IMR-90 (cell line): ENCODE measurements at regions not wholly inside any gene's neighbourhood (a gene's known extent, or its start where the extent isn't known, plus 50 kb on each side); places are given as distances from the start of the nearest gene placed in this dataset.

ENCODE experiments used
- ATAC-seq: fragments of 200-7000 bp; cut with Tn5 transposase; 2 replicates; pipeline ENCODE4 v1.9.1; 2020; ENCODE audit warnings: low read depth, mild to moderate bottlenecking, moderate library complexity
- BruUV-seq: library from RNA; stranded (reverse); fragments of 400-500 nt; replicated peaks from 2 replicates; lab custom pipeline; 2021; lab: Mats Ljungman, UMichigan
- CTCF ChIA-PET: fragments of 300-600 bp; formaldehyde crosslinking; extraction: SDS; loops from one replicate; lab custom pipeline; 2021; ENCODE audit warnings: antibody characterized with exemption; lab: Yijun Ruan, JAX
- POLR2A ChIA-PET: fragments of 300-600 bp; sonication (Branson Sonifier 250); formaldehyde crosslinking; loops from one replicate; lab custom pipeline; 2022; ENCODE audit warnings: antibody characterized with exemption; ENCODE audit not compliant: unreplicated experiment; lab: Charles Lee
- DNase-seq: peaks from one replicate; pipeline ENCODE4 v3.0.0; 2013
- H2AFZ ChIP-seq: replicated peaks from 2 replicates; pipeline ENCODE3; 2013; ENCODE audit warnings: low read length, mild to moderate bottlenecking; ENCODE audit not compliant: poor library complexity
- H2AK5ac ChIP-seq: 2 replicates; pipeline ENCODE4 v1.6.1; 2013; ENCODE audit warnings: low read depth, low read length, inconsistent platforms
- H2AK9ac ChIP-seq: replicated peaks from 2 replicates; pipeline ENCODE3; 2013; ENCODE audit warnings: mild to moderate bottlenecking, low read depth, low read length, moderate library complexity; ENCODE audit not compliant: poor library complexity
- H2BK120ac ChIP-seq: 2 replicates; pipeline ENCODE4 v1.6.1; 2013; ENCODE audit warnings: low read depth, low read length, inconsistent platforms
- H2BK15ac ChIP-seq: 3 replicates; pipeline ENCODE4 v1.6.1; 2013; ENCODE audit warnings: low read depth, low read length, inconsistent platforms
- H2BK20ac ChIP-seq: 2 replicates; pipeline ENCODE4 v1.6.1; 2013; ENCODE audit warnings: low read depth, mild to moderate bottlenecking, inconsistent platforms, low read length, moderate library complexity
- H2BK5ac ChIP-seq: 2 replicates; pipeline ENCODE4 v1.6.1; 2013; ENCODE audit warnings: mild to moderate bottlenecking, low read depth, low read length, inconsistent platforms; ENCODE audit not compliant: poor library complexity, severe bottlenecking
- H3K14ac ChIP-seq: replicated peaks from 2 replicates; pipeline ENCODE4 v1.6.1; 2013; ENCODE audit warnings: low read depth, low read length, inconsistent platforms
- H3K18ac ChIP-seq: 2 replicates; pipeline ENCODE4 v1.6.1; 2013; ENCODE audit warnings: low read depth, low read length, control low read depth
- H3K23ac ChIP-seq: 2 replicates; pipeline ENCODE4 v1.6.1; 2013; ENCODE audit warnings: low read depth, low read length, inconsistent platforms
- H3K27ac ChIP-seq: 2 replicates; pipeline ENCODE4 v1.5.1; 2013; ENCODE audit warnings: mild to moderate bottlenecking, control low read depth, low read length; ENCODE audit not compliant: insufficient read depth
- H3K27me3 ChIP-seq: 2 replicates; pipeline ENCODE4 v1.6.1; 2013; ENCODE audit warnings: low read length; ENCODE audit not compliant: control insufficient read depth, insufficient read depth
- H3K36me3 ChIP-seq: 2 replicates; pipeline ENCODE4 v1.6.1; 2013; ENCODE audit warnings: low read length, mixed read lengths; ENCODE audit not compliant: control insufficient read depth, insufficient read depth
- H3K4ac ChIP-seq: 2 replicates; pipeline ENCODE4 v1.6.1; 2013; ENCODE audit warnings: low read depth, low read length, inconsistent platforms
- H3K4me1 ChIP-seq: 2 replicates; pipeline ENCODE4 v1.6.1; 2013; ENCODE audit warnings: low read length, mixed read lengths; ENCODE audit not compliant: control insufficient read depth, insufficient read depth
- H3K4me2 ChIP-seq: 2 replicates; pipeline ENCODE4 v1.6.1; 2013; ENCODE audit warnings: low read depth, mild to moderate bottlenecking, control low read depth, low read length, moderate library complexity
- H3K4me3 ChIP-seq: 2 replicates; pipeline ENCODE4 v1.5.1; 2013; ENCODE audit warnings: low read depth, mild to moderate bottlenecking, control low read depth, low read length, moderate library complexity; ENCODE audit not compliant: insufficient read depth
- H3K56ac ChIP-seq: 2 replicates; pipeline ENCODE4 v1.6.1; 2013; ENCODE audit warnings: low read length, inconsistent platforms; ENCODE audit not compliant: insufficient read depth; ENCODE audit errors: extremely low read depth
- H3K79me1 ChIP-seq, 2 experiments: 2 replicates each; pipeline ENCODE4 v1.6.1; 2013; ENCODE audit warnings: low read length in 2 of 2, inconsistent platforms in 1 of 2, low read depth in 1 of 2
- H3K9ac ChIP-seq: 2 replicates; pipeline ENCODE4 v1.6.1; 2013; ENCODE audit warnings: low read depth, low read length, control low read depth
- H3K9me1 ChIP-seq: 2 replicates; pipeline ENCODE4 v1.6.1; 2013; ENCODE audit warnings: low read length, inconsistent platforms; ENCODE audit not compliant: insufficient read depth
- H3K9me3 ChIP-seq: 2 replicates; pipeline ENCODE4 v1.6.1; 2013; ENCODE audit warnings: low read length; ENCODE audit not compliant: control insufficient read depth, insufficient read depth
- H4K20me1 ChIP-seq: 2 replicates; pipeline ENCODE4 v1.6.1; 2013; ENCODE audit warnings: low read length, inconsistent platforms; ENCODE audit not compliant: insufficient read depth
- H4K5ac ChIP-seq: 2 replicates; pipeline ENCODE4 v1.6.1; 2013; ENCODE audit warnings: mild to moderate bottlenecking, low read depth, low read length, control low read depth
- H4K8ac ChIP-seq, 2 experiments: 2 replicates each; pipeline ENCODE4 v1.6.1; 2013; ENCODE audit warnings: low read depth in 2 of 2, low read length in 2 of 2, control low read depth in 1 of 2, inconsistent platforms in 1 of 2
- H4K91ac ChIP-seq: 2 replicates; pipeline ENCODE4 v1.6.1; 2013; ENCODE audit warnings: low read depth, low read length, inconsistent platforms; ENCODE audit not compliant: insufficient read depth
- CHD1 ChIP-seq: IDR thresholded peaks from 2 replicates; pipeline ENCODE4 v1.6.1; 2012; ENCODE audit warnings: low read depth, low read length, improper control_type of control experiment
- FOS ChIP-seq: fragments of 150-350 bp; IDR thresholded peaks from 2 replicates; pipeline ENCODE4 v1.6.1; 2016; ENCODE audit warnings: low read depth, low read length
- MAFK ChIP-seq: IDR thresholded peaks from 2 replicates; pipeline ENCODE4 v1.6.1; 2012; ENCODE audit warnings: low read depth, low read length, improper control_type of control experiment
- RCOR1 ChIP-seq: IDR thresholded peaks from 2 replicates; pipeline ENCODE4 v1.6.1; 2012; ENCODE audit warnings: mild to moderate bottlenecking, low read length, improper control_type of control experiment; ENCODE audit not compliant: insufficient replicate concordance
- WGBS, 2 experiments: methylation state at CpG; one replicate each; pipeline versions ENCODE4 v1.1.5 to v1.1.7; 2013; ENCODE audit warnings: missing lambda C conversion rate in 2 of 2; ENCODE audit not compliant: insufficient read length in 1 of 2; ENCODE audit errors: extremely low coverage in 2 of 2; 5-methylcytosine and 5-hydroxymethylcytosine counted together
- dilution Hi-C: fragments of 300-500 bp; cut with HindIII; formaldehyde crosslinking; loops from one replicate; pipeline ENCODE4 v1.14.3; 2018; ENCODE audit warnings: low sequenced_read_pairs; ENCODE audit not compliant: unreplicated experiment
- in situ Hi-C: fragments of 300-500 bp; cut with MboI; formaldehyde crosslinking; loops from 3 replicates; pipeline ENCODE4 v1.14.3; 2019; ENCODE audit warnings: low sequenced_read_pairs, inconsistent platforms, mixed read lengths
- intact Hi-C: fragments of 100-400 bp; cut with micrococcal nuclease; formaldehyde crosslinking; loops from 2 replicates; pipeline ENCODE4 v1.10.0; 2022

DNA sequence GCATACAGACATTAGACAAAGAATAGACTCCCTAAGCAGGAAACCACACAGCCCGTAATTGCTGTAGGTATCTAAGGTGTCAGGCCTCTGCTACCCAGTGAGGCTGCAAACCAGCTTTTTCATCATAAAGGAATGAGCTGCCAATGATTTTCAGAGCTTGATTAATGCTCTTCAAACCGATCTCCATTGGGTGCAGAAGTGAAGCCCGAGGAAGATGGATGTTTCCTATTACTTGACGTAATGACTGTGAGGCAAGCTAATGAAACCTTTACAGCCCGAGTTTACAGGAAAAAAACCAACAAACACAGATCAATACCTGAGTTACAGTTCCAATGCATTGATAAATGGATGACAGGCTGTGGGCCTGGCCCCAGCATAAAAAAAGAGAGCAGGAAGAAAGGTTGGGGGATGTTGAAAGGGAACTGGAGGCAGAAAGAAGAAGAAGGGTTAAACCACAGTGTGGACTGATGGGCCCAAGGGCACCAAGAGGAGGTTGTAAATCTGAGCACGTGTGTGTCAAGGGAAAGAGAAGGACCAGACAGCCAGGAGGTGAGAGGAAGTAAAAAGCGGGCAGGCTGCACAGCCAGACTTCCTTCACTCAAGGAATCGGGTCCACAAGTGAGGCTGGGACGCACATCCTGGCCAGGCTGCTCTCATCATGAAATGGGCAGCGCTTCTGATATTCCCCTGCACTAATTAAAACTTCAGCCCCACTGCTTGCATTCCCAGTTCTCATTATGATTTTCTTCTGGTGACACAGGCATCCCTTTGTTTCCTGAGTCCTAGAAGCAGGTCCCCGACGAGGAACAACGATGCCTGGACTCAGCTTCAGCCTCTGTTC, 70.6 kb upstream of the NTM start:
- Histone ChIP-seq H3K4me3 (no peak overlapping the region), H3K79me1 (no peaks in the 10 kb centered on the region), H3K9me3 (no peaks in the 10 kb centered on the region), H3K14ac (no peak overlapping the region), H3K27ac (no peak overlapping the region), H2AK9ac (no peak overlapping the region), H2BK5ac (no peak overlapping the region), H4K20me1 (no peaks in the 10 kb centered on the region), H2BK20ac (no peak overlapping the region), H3K9ac (no peak overlapping the region), H3K23ac (no peak overlapping the region), H3K4ac (no peak overlapping the region), H2AK5ac (no peak overlapping the region), H3K4me1 (no peaks in the 10 kb centered on the region), H3K56ac (no peak overlapping the region), H4K8ac (no peak overlapping the region), H3K9me1 (no peaks in the 10 kb centered on the region), H2BK120ac (no peak overlapping the region), H4K5ac (no peak overlapping the region), H3K27me3 (peaks cover 5% of the 10 kb centered on the region), H2BK15ac (no peak overlapping the region), H3K4me2 (no peak overlapping the region), H2AFZ (no peak overlapping the region), H3K36me3 (no peaks in the 10 kb centered on the region), H4K91ac (no peak overlapping the region), H3K18ac (no peak overlapping the region)
- ATAC-seq (no peak), DNase-seq (no peak)
- ChIA-PET CTCF (no interaction called here), POLR2A (no interaction called here)
- dilution Hi-C loops: no loop called here
- 49% methylated on average over 5 of the region's 13 CpGs; no CpG with 5 or more reads in 1 of the 2 experiments for whole genome bisulfite sequencing, 2 experiments
- in situ Hi-C loops: no loop called here
- no TSS peak for BruUV-seq
- intact Hi-C loops: no loop called here
- TF ChIP-seq MAFK: no peak
- TF ChIP-seq CHD1: no peak
- no peak for TF ChIP-seq RCOR1
- no peak for TF ChIP-seq FOS
